GM21529 (cell line): ENCODE measurements at regions not wholly inside any gene's neighbourhood (a gene's known extent, or its start where the extent isn't known, plus 50 kb on each side); places are given as distances from the start of the nearest gene placed in this dataset.
A peak's percentile ranks its signal among the peaks of the same experiment; 100 is the strongest.

ENCODE experiments used
- ATAC-seq: cut with Tn5 transposase; IDR thresholded peaks from one replicate; pipeline ENCODE4 v1.9.1; 2021; ENCODE audit not compliant: unreplicated experiment

GRCh38 chr18:2087877-2088673, 483.2 kb downstream of the METTL4 start:
- no peak for ATAC-seq

- ATAC-seq, result no peak
Observed at GRCh38 chr18:2089396-2089795, 481.9 kb downstream of the METTL4 start.

GRCh38 chr18:2091937-2092336, 479.4 kb downstream of the METTL4 start:
- ATAC-seq, result no peak

GRCh38 chr18:2096551-2096950, 474.8 kb downstream of the METTL4 start:
- ATAC-seq, result no peak

GRCh38 chr18:2100694-2101213, 470.6 kb downstream of the METTL4 start:
- no peak for ATAC-seq

GRCh38 chr18:2102022-2102421, 469.3 kb downstream of the METTL4 start:
- peak; percentile 56 for ATAC-seq

GRCh38 chr18:2103299-2103698, 468.0 kb downstream of the METTL4 start:
- no peak for ATAC-seq

GRCh38 chr18:2104620-2105462, 466.5 kb downstream of the METTL4 start:
- ATAC-seq, result peak; percentile 80

GRCh38 chr18:2108591-2108990, 462.7 kb downstream of the METTL4 start:
- ATAC-seq, result no peak

- ATAC-seq, result no peak
Observed at GRCh38 chr18:2111456-2111855, 459.8 kb downstream of the METTL4 start.

GRCh38 chr18:2112435-2113045, 458.8 kb downstream of the METTL4 start:
- no peak for ATAC-seq

- ATAC-seq, result no peak
Observed at GRCh38 chr18:2114289-2114688, 457.0 kb downstream of the METTL4 start.

- ATAC-seq, result no peak
Observed at GRCh38 chr18:2114765-2115164, 456.5 kb downstream of the METTL4 start.

- no peak for ATAC-seq
Observed at GRCh38 chr18:2121224-2121623, 450.1 kb downstream of the METTL4 start.

- ATAC-seq, result no peak
Observed at GRCh38 chr18:2123077-2123476, 448.2 kb downstream of the METTL4 start.

GRCh38 chr18:2134364-2134763, 436.9 kb downstream of the METTL4 start:
- ATAC-seq, result no peak

- ATAC-seq, result no peak
Observed at GRCh38 chr18:2135309-2135708, 436.0 kb downstream of the METTL4 start.

GRCh38 chr18:2138552-2138951, 432.8 kb downstream of the METTL4 start:
- no peak for ATAC-seq

- ATAC-seq, result no peak
Observed at GRCh38 chr18:2139691-2140090, 431.6 kb downstream of the METTL4 start.

GRCh38 chr18:2143636-2144035, 427.7 kb downstream of the METTL4 start:
- no peak for ATAC-seq

GRCh38 chr18:2144811-2145210, 426.5 kb downstream of the METTL4 start:
- no peak for ATAC-seq
